ENCODE measurements at regions not wholly inside any gene's neighbourhood (a gene's known extent, or its start where the extent isn't known, plus 50 kb on each side); places are given as distances from the start of the nearest gene placed in this dataset.

- TF ChIP-seq EZH2 (IDR thresholded peaks at IDR 0.05; ENCODE audit: insufficient read depth, low read length) (no peak), CTCF (IDR thresholded peaks at IDR 0.05; ENCODE audit: insufficient read depth, low read depth, low read length) (no peak)
Observed at GRCh38 chr6:15077961-15078360, 167.9 kb upstream of the JARID2 start.

GRCh38 chr6:15079288-15079817, 166.5 kb upstream of the JARID2 start:
- no peaks in the 10 kb centered on the region for H4K20me1 ChIP-seq (ENCODE audit: insufficient read depth, low read length)
- no peaks in the 10 kb centered on the region for H3K9me3 ChIP-seq (ENCODE audit: insufficient read depth, low read depth, low read length)
- H3K79me2 ChIP-seq (ENCODE audit: insufficient read depth, low read length), result no peaks in the 10 kb centered on the region
- no peak overlapping the region for H3K27ac Mint-ChIP-seq (ENCODE audit: unreplicated experiment)
- no peak for TF ChIP-seq EZH2 (IDR thresholded peaks at IDR 0.05; ENCODE audit: insufficient read depth, low read length)
- no peak for TF ChIP-seq CTCF (IDR thresholded peaks at IDR 0.05; ENCODE audit: insufficient read depth, low read depth, low read length)
- H3K27me3 ChIP-seq (ENCODE audit: insufficient read depth, low read length), result no peaks in the 10 kb centered on the region
- H2AFZ ChIP-seq (ENCODE audit: low read depth, low read length), result no peak overlapping the region
- H3K4me1 ChIP-seq (ENCODE audit: insufficient read depth, low read length), result no peaks in the 10 kb centered on the region
- no peak overlapping the region for H3K4me3 ChIP-seq (ENCODE audit: insufficient read depth, low read depth, low read length)
- no peak overlapping the region for H3K4me2 ChIP-seq (ENCODE audit: low read length)
- DNase-seq (ENCODE audit: low read depth) (no peak), FAIRE-seq (no peak)
- no peaks in the 10 kb centered on the region for H3K36me3 Mint-ChIP-seq (ENCODE audit: low read depth, unreplicated experiment)
- H3K36me3 ChIP-seq (ENCODE audit: insufficient read depth, low read length), result no peaks in the 10 kb centered on the region
- H3K9ac ChIP-seq (ENCODE audit: low read length), result no peak overlapping the region
- no peaks in the 10 kb centered on the region for H3K27me3 Mint-ChIP-seq (ENCODE audit: low read depth, unreplicated experiment)
- H3K4me3 Mint-ChIP-seq (ENCODE audit: unreplicated experiment), result no peak overlapping the region
- no peaks in the 10 kb centered on the region for H3K9me3 Mint-ChIP-seq (ENCODE audit: unreplicated experiment)
- H3K4me1 Mint-ChIP-seq (ENCODE audit: low read depth, unreplicated experiment), result peaks cover 10% of the 10 kb centered on the region
- no peak overlapping the region for H3K27ac ChIP-seq (ENCODE audit: low read depth, low read length)

More at GRCh38 chr6:15077961-15078360, 167.9 kb upstream of the JARID2 start:
- no peaks in the 10 kb centered on the region for H3K9me3 ChIP-seq (ENCODE audit: insufficient read depth, low read depth, low read length)
- H4K20me1 ChIP-seq (ENCODE audit: insufficient read depth, low read length), result no peaks in the 10 kb centered on the region
- H3K36me3 ChIP-seq (ENCODE audit: insufficient read depth, low read length), result no peaks in the 10 kb centered on the region
- peaks cover 10% of the 10 kb centered on the region for H3K4me1 Mint-ChIP-seq (ENCODE audit: low read depth, unreplicated experiment)
- no peaks in the 10 kb centered on the region for H3K4me1 ChIP-seq (ENCODE audit: insufficient read depth, low read length)
- DNase-seq (ENCODE audit: low read depth) (no peak), FAIRE-seq (no peak)
- no peak overlapping the region for H3K4me3 ChIP-seq (ENCODE audit: insufficient read depth, low read depth, low read length)
- no peaks in the 10 kb centered on the region for H3K36me3 Mint-ChIP-seq (ENCODE audit: low read depth, unreplicated experiment)
- no peak overlapping the region for H2AFZ ChIP-seq (ENCODE audit: low read depth, low read length)
- no peak overlapping the region for H3K27ac Mint-ChIP-seq (ENCODE audit: unreplicated experiment)
- H3K79me2 ChIP-seq (ENCODE audit: insufficient read depth, low read length), result no peaks in the 10 kb centered on the region
- H3K9ac ChIP-seq (ENCODE audit: low read length), result no peak overlapping the region
- H3K4me2 ChIP-seq (ENCODE audit: low read length), result no peak overlapping the region
- no peaks in the 10 kb centered on the region for H3K27me3 ChIP-seq (ENCODE audit: insufficient read depth, low read length)
- H3K27ac ChIP-seq (ENCODE audit: low read depth, low read length), result no peak overlapping the region
- no peaks in the 10 kb centered on the region for H3K9me3 Mint-ChIP-seq (ENCODE audit: unreplicated experiment)
- no peak overlapping the region for H3K4me3 Mint-ChIP-seq (ENCODE audit: unreplicated experiment)
- H3K27me3 Mint-ChIP-seq (ENCODE audit: low read depth, unreplicated experiment), result no peaks in the 10 kb centered on the region

GRCh38 chr6:15080895-15081294, 165.0 kb upstream of the JARID2 start:
- Histone ChIP-seq H3K27ac (ENCODE audit: low read depth, low read length) (no peak overlapping the region), H3K9me3 (ENCODE audit: insufficient read depth, low read depth, low read length) (no peaks in the 10 kb centered on the region), H3K9ac (ENCODE audit: low read length) (no peak overlapping the region), H3K4me2 (ENCODE audit: low read length) (no peak overlapping the region), H3K36me3 (ENCODE audit: insufficient read depth, low read length) (no peaks in the 10 kb centered on the region), H3K79me2 (ENCODE audit: insufficient read depth, low read length) (no peaks in the 10 kb centered on the region), H3K4me3 (ENCODE audit: insufficient read depth, low read depth, low read length) (no peak overlapping the region), H3K4me1 (ENCODE audit: insufficient read depth, low read length) (no peaks in the 10 kb centered on the region), H3K27me3 (ENCODE audit: insufficient read depth, low read length) (no peaks in the 10 kb centered on the region), H2AFZ (ENCODE audit: low read depth, low read length) (no peak overlapping the region), H4K20me1 (ENCODE audit: insufficient read depth, low read length) (no peaks in the 10 kb centered on the region)
- Mint-ChIP-seq H3K36me3 (ENCODE audit: low read depth, unreplicated experiment) (no peaks in the 10 kb centered on the region), H3K27me3 (ENCODE audit: low read depth, unreplicated experiment) (no peaks in the 10 kb centered on the region), H3K4me1 (ENCODE audit: low read depth, unreplicated experiment) (peaks cover 10% of the 10 kb centered on the region), H3K4me3 (ENCODE audit: unreplicated experiment) (no peak overlapping the region), H3K27ac (ENCODE audit: unreplicated experiment) (no peak overlapping the region), H3K9me3 (ENCODE audit: unreplicated experiment) (no peaks in the 10 kb centered on the region)
- no peak for FAIRE-seq
- no peak for DNase-seq (ENCODE audit: low read depth)
- no peak for TF ChIP-seq EZH2 (IDR thresholded peaks at IDR 0.05; ENCODE audit: insufficient read depth, low read length)
- no peak for TF ChIP-seq CTCF (IDR thresholded peaks at IDR 0.05; ENCODE audit: insufficient read depth, low read depth, low read length)
